GM12891 (cell line): ENCODE measurements at regions not wholly inside any gene's neighbourhood (a gene's known extent, or its start where the extent isn't known, plus 50 kb on each side); places are given as distances from the start of the nearest gene placed in this dataset.

Source experiments
- DNase-seq: peaks from one replicate; pipeline ENCODE4 v3.0.0; 2011; ENCODE audit warnings: low spot score; ENCODE audit not compliant: insufficient read length
- FAIRE-seq: peaks from 2 replicates; lab custom pipeline; 2011; peaks lifted over from hg19 to GRCh38; lab: Jason Lieb, UNC
- PAX5 ChIP-seq: IDR thresholded peaks from 2 replicates; pipeline ENCODE4 v1.6.1; 2011; ENCODE audit warnings: low read length, moderate library complexity, mild to moderate bottlenecking; ENCODE audit not compliant: insufficient read depth, severe bottlenecking
- POLR2A ChIP-seq: IDR thresholded peaks from 2 replicates; pipeline ENCODE4 v1.6.1; 2011; ENCODE audit warnings: low read depth, low read length, control low read depth
- POLR2AphosphoS5 ChIP-seq: IDR thresholded peaks from 2 replicates; pipeline ENCODE4 v1.6.1; 2011; ENCODE audit warnings: low read depth, low read length, control low read depth
- POU2F2 ChIP-seq: IDR thresholded peaks from 2 replicates; pipeline ENCODE4 v1.6.1; 2011; ENCODE audit warnings: low read depth, mild to moderate bottlenecking, control low read depth, low read length, moderate library complexity
- SPI1 ChIP-seq: IDR thresholded peaks from 2 replicates; pipeline ENCODE4 v1.6.1; 2011; ENCODE audit warnings: low read depth, low read length, control low read depth
- TAF1 ChIP-seq: IDR thresholded peaks from 2 replicates; pipeline ENCODE4 v1.6.1; 2011; ENCODE audit warnings: low read depth, low read length, control low read depth

GRCh38 chr12:34290381-34290995 lies 268.2 kb downstream of the ALG10 start:
- no peak for TF ChIP-seq POU2F2
- TF ChIP-seq POLR2AphosphoS5: no peak
- no peak for TF ChIP-seq TAF1
- TF ChIP-seq PAX5: no peak
- TF ChIP-seq POLR2A: no peak
- TF ChIP-seq SPI1: no peak
- FAIRE-seq (no peak), DNase-seq (no peak)

GRCh38 chr12:34291001-34291400 lies 268.7 kb downstream of the ALG10 start:
- DNase-seq (no peak), FAIRE-seq (no peak)
- TF ChIP-seq POU2F2 (no peak), POLR2A (no peak), POLR2AphosphoS5 (no peak), SPI1 (no peak), PAX5 (no peak), TAF1 (no peak)

GRCh38 chr12:34291426-34291901 lies 269.2 kb downstream of the ALG10 start:
- TF ChIP-seq POLR2A (no peak), SPI1 (no peak), POU2F2 (no peak), PAX5 (no peak), POLR2AphosphoS5 (no peak), TAF1 (no peak)
- no peak for FAIRE-seq
- DNase-seq: no peak

- FAIRE-seq (no peak), DNase-seq (no peak)
- TF ChIP-seq POLR2A: no peak
- TF ChIP-seq POLR2AphosphoS5: no peak
- TF ChIP-seq SPI1: no peak
- no peak for TF ChIP-seq POU2F2
- no peak for TF ChIP-seq TAF1
- no peak for TF ChIP-seq PAX5
These were observed 270.7 kb downstream of the ALG10 start for GRCh38 chr12:34292736-34293625.

GRCh38 chr12:34294137-34294536 lies 271.8 kb downstream of the ALG10 start:
- TF ChIP-seq POLR2AphosphoS5: no peak
- TF ChIP-seq PAX5: no peak
- TF ChIP-seq SPI1: no peak
- TF ChIP-seq POLR2A: no peak
- no peak for TF ChIP-seq TAF1
- FAIRE-seq: no peak
- DNase-seq: no peak

- TF ChIP-seq SPI1: no peak
- no peak for TF ChIP-seq PAX5
- TF ChIP-seq POU2F2: no peak
- no peak for TF ChIP-seq POLR2AphosphoS5
- no peak for TF ChIP-seq TAF1
- TF ChIP-seq POLR2A: no peak
- no peak for FAIRE-seq
- no peak for DNase-seq
These were observed 272.5 kb downstream of the ALG10 start for GRCh38 chr12:34294671-34295365.

- FAIRE-seq: no peak
- no peak for DNase-seq
- TF ChIP-seq POLR2A (no peak), POU2F2 (no peak), PAX5 (no peak), POLR2AphosphoS5 (no peak), TAF1 (no peak)
These were observed 273.3 kb downstream of the ALG10 start for GRCh38 chr12:34295366-34296142.

- no peak for FAIRE-seq
- TF ChIP-seq POLR2A (no peak), POLR2AphosphoS5 (no peak), POU2F2 (no peak), TAF1 (no peak), SPI1 (no peak), PAX5 (no peak)
- DNase-seq: no peak
These were observed 274.1 kb downstream of the ALG10 start for GRCh38 chr12:34296143-34297041.
